ENCODE measurements at regions not wholly inside any gene's neighbourhood (a gene's known extent, or its start where the extent isn't known, plus 50 kb on each side); places are given as distances from the start of the nearest gene placed in this dataset.

DNA sequence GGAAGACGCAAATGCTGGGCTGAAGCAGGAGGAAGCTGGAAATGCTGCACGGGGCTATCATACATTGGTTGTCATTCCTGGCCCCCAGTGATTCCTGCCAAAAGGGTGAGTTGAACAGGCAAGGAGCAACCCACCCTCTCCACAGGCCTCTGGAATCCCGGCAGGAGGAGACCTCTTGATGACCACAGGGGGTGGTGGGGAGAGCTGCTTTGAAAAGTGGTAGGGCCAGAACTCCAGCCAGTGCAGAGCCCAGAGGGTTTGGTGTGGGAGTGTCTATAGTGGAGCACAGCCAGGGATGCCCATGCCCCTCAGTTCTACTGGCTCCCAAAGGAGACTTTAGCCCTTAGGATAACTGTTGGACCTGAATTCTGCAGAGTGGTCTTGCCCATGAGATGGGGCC, 89.2 kb downstream of the SAMD9 start:
- TF ChIP-seq YY1 (IDR thresholded peaks at IDR 0.05; ENCODE audit: insufficient read depth, insufficient read length) (no peak), SUZ12 (IDR thresholded peaks at IDR 0.05; ENCODE audit: extremely low read depth, insufficient read depth, insufficient read length) (no peak)
